ENCODE measurements at regions not wholly inside any gene's neighbourhood (a gene's known extent, or its start where the extent isn't known, plus 50 kb on each side); places are given as distances from the start of the nearest gene placed in this dataset.

GRCh38 chr4:31955346-31955745, 1235.2 kb downstream of the PCDH7 start:
- DNase-seq (ENCODE audit: low read depth): no peak
- no peaks in the 10 kb centered on the region for H3K27me3 ChIP-seq (ENCODE audit: control insufficient read depth, insufficient read depth, low read length)
- H3K36me3 ChIP-seq (ENCODE audit: control insufficient read depth, insufficient read depth, low read length): no peaks in the 10 kb centered on the region
- H3K4me3 ChIP-seq (ENCODE audit: low read depth, low read length): no peak overlapping the region
- TF ChIP-seq CTCF (IDR thresholded peaks at IDR 0.05; ENCODE audit: insufficient read depth, low read length, poor library complexity, severe bottlenecking): no peak

GRCh38 chr4:31959972-31960371, 1239.8 kb downstream of the PCDH7 start:
- Histone ChIP-seq H3K36me3 (ENCODE audit: control insufficient read depth, insufficient read depth, low read length) (no peaks in the 10 kb centered on the region), H3K27me3 (ENCODE audit: control insufficient read depth, insufficient read depth, low read length) (no peaks in the 10 kb centered on the region), H3K4me3 (ENCODE audit: low read depth, low read length) (no peak overlapping the region)
- DNase-seq (ENCODE audit: low read depth): no peak
- no peak for TF ChIP-seq CTCF (IDR thresholded peaks at IDR 0.05; ENCODE audit: insufficient read depth, low read length, poor library complexity, severe bottlenecking)

- no peaks in the 10 kb centered on the region for H3K27me3 ChIP-seq (ENCODE audit: control insufficient read depth, insufficient read depth, low read length)
- DNase-seq (ENCODE audit: low read depth): no peak
- no peak for TF ChIP-seq CTCF (IDR thresholded peaks at IDR 0.05; ENCODE audit: insufficient read depth, low read length, poor library complexity, severe bottlenecking)
- H3K4me3 ChIP-seq (ENCODE audit: low read depth, low read length): no peak overlapping the region
- no peaks in the 10 kb centered on the region for H3K36me3 ChIP-seq (ENCODE audit: control insufficient read depth, insufficient read depth, low read length)
These were observed 1244.5 kb downstream of the PCDH7 start for GRCh38 chr4:31964685-31965084.

- DNase-seq (ENCODE audit: low read depth): no peak
- no peaks in the 10 kb centered on the region for H3K36me3 ChIP-seq (ENCODE audit: control insufficient read depth, insufficient read depth, low read length)
- H3K4me3 ChIP-seq (ENCODE audit: low read depth, low read length): no peak overlapping the region
- H3K27me3 ChIP-seq (ENCODE audit: control insufficient read depth, insufficient read depth, low read length): no peaks in the 10 kb centered on the region
- TF ChIP-seq CTCF (IDR thresholded peaks at IDR 0.05; ENCODE audit: insufficient read depth, low read length, poor library complexity, severe bottlenecking): no peak
These were observed 1248.7 kb downstream of the PCDH7 start for GRCh38 chr4:31968842-31969241.

GRCh38 chr4:31974490-31975002, 1254.4 kb downstream of the PCDH7 start:
- no peak overlapping the region for H3K4me3 ChIP-seq (ENCODE audit: low read depth, low read length)
- DNase-seq (ENCODE audit: low read depth): no peak
- H3K36me3 ChIP-seq (ENCODE audit: control insufficient read depth, insufficient read depth, low read length): no peaks in the 10 kb centered on the region
- TF ChIP-seq CTCF (IDR thresholded peaks at IDR 0.05; ENCODE audit: insufficient read depth, low read length, poor library complexity, severe bottlenecking): no peak
- no peaks in the 10 kb centered on the region for H3K27me3 ChIP-seq (ENCODE audit: control insufficient read depth, insufficient read depth, low read length)

- DNase-seq (ENCODE audit: low read depth): no peak
- Histone ChIP-seq H3K36me3 (ENCODE audit: control insufficient read depth, insufficient read depth, low read length) (no peaks in the 10 kb centered on the region), H3K27me3 (ENCODE audit: control insufficient read depth, insufficient read depth, low read length) (no peaks in the 10 kb centered on the region), H3K4me3 (ENCODE audit: low read depth, low read length) (no peak overlapping the region)
- no peak for TF ChIP-seq CTCF (IDR thresholded peaks at IDR 0.05; ENCODE audit: insufficient read depth, low read length, poor library complexity, severe bottlenecking)
These were observed 1259.8 kb downstream of the PCDH7 start for GRCh38 chr4:31979988-31980387.

Measured in kidney epithelial cell (primary cell).